Activated naive CD8-positive, alpha-beta T cell treated with anti-CD3 and anti-CD28 coated beads, Interleukin-2, amount 10 ng/mL, durations not matched to agents 7 days and 5 days (primary cell): ENCODE measurements at regions not wholly inside any gene's neighbourhood (a gene's known extent, or its start where the extent isn't known, plus 50 kb on each side); places are given as distances from the start of the nearest gene placed in this dataset.

Experiments used
- ATAC-seq: fragments of 150-1000 bp; cut with Tn5 transposase; one replicate; pipeline ENCODE4 v1.10.0; 2021; ENCODE audit warnings: low read depth, moderate library complexity
- POLR2A ChIA-PET: fragments of 350-600 bp; sonication (Branson Sonifier 250); formaldehyde crosslinking; loops from one replicate; lab custom pipeline; 2021; ENCODE audit warnings: antibody characterized with exemption; lab: Charles Lee
- DNase-seq: peaks from one replicate; pipeline ENCODE4 v3.0.0; 2021
- H3K27ac Mint-ChIP-seq: one replicate; pipeline ENCODE4 v1.8.0; 2022; ENCODE audit warnings: mild to moderate bottlenecking, mixed read lengths
- H3K27me3 Mint-ChIP-seq: one replicate; pipeline ENCODE4 v1.8.0; 2022; ENCODE audit warnings: mild to moderate bottlenecking, moderate library complexity, mixed read lengths
- H3K36me3 Mint-ChIP-seq: one replicate; pipeline ENCODE4 v1.8.0; 2021; ENCODE audit warnings: mild to moderate bottlenecking, mixed read lengths
- H3K4me1 Mint-ChIP-seq: one replicate; pipeline ENCODE4 v1.8.0; 2021; ENCODE audit warnings: mixed read lengths
- H3K4me3 Mint-ChIP-seq: one replicate; pipeline ENCODE4 v1.8.0; 2022; ENCODE audit warnings: mild to moderate bottlenecking, moderate library complexity, mixed read lengths
- H3K9me3 Mint-ChIP-seq: one replicate; pipeline ENCODE4 v1.8.0; 2021; ENCODE audit warnings: mixed read lengths

DNA sequence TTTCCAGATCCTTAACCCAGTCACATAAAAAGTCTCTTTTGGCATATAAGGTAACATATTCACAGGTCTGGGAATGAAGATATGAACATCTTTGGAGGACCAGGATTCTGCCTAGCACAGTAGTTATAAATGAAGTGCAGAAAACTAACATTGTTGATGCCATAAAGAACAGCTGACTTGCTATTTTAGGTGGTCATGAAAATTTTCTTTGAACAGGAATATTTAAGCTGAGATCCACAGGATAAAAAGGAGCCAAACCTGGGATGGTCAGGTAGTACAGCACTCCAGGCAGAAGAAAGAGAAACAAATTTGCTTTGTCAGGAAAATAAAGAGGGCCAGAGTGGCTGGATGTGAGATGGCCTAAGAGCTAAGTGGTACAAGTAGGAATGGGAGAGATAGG lies 80.0 kb downstream of the CENPW start:
- Mint-ChIP-seq H3K9me3 (peaks cover 2% of the 10 kb centered on the region), H3K4me1 (no peaks in the 10 kb centered on the region), H3K36me3 (no peaks in the 10 kb centered on the region), H3K27ac (no peak overlapping the region), H3K4me3 (no peak overlapping the region), H3K27me3 (no peaks in the 10 kb centered on the region)
- no peak for DNase-seq
- no peak for ATAC-seq
- POLR2A ChIA-PET: no interaction called here

DNA sequence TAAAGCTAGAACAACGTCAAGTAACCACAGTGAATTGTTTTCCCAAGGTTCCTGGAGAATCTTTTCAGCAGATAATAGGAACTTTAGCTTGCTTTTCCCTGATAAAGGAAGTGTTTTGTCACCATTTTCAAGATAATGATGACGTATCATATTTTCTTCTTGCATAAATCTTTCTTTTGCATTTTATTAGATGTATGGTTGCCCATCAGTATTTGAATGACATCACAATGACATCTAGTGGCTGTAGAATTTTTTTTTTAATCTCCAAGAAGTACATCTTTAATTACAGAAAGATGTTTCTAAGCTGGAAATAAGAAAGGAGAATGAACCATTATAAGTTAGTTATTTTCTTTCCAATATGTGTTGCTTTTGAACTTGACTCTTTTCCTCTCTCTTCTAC lies 83.0 kb downstream of the CENPW start:
- DNase-seq: no peak
- no peaks in the 10 kb centered on the region for H3K36me3 Mint-ChIP-seq
- H3K27ac Mint-ChIP-seq: no peak overlapping the region
- H3K27me3 Mint-ChIP-seq: no peaks in the 10 kb centered on the region
- POLR2A ChIA-PET: no interaction called here
- no peak overlapping the region for H3K4me3 Mint-ChIP-seq
- no peak for ATAC-seq
- H3K9me3 Mint-ChIP-seq: no peaks in the 10 kb centered on the region
- no peaks in the 10 kb centered on the region for H3K4me1 Mint-ChIP-seq

DNA sequence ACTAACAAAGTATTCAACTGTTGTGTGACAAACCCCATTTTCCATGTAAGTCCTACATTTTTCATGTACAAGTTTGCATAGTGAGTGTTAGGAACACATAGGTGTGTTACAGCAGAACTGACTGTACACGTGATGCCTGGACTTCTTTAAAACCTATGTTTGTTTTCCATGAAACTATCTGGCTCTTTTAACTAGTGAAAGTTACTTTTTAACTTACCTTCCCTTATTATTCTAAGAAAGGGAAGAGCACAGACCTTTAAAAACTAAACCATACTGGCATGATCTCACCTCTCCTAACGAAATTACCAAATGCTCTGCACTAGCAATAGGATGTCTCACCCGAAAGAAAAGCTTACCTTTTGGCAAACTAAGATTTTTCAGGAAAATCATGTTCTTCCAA lies 87.8 kb downstream of the CENPW start:
- ATAC-seq (no peak), DNase-seq (no peak)
- no peaks in the 10 kb centered on the region for H3K4me1 Mint-ChIP-seq
- POLR2A ChIA-PET: no interaction called here
- no peaks in the 10 kb centered on the region for H3K9me3 Mint-ChIP-seq
- no peaks in the 10 kb centered on the region for H3K36me3 Mint-ChIP-seq
- peaks cover 4% of the 10 kb centered on the region for H3K27me3 Mint-ChIP-seq
- no peak overlapping the region for H3K4me3 Mint-ChIP-seq
- H3K27ac Mint-ChIP-seq: no peak overlapping the region

DNA sequence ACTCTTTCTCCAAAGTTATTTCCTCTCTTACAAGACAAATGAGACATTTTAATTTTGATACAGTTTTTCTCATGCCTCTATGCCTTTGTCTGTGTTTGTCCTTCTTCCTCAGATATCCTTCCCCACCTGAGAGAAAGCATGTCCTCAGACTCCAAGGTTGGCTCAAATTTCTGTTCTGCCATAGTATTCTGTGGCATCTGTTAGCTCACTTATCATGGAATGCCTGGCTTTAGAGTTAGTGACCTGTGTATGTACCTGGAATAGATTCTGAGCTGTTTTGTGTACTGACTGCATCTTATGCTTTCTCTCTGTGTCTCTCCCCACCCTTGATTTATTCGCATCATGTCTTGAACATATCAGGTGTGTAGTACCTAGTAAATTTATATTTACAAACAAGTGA lies 90.0 kb downstream of the CENPW start:
- peaks cover 4% of the 10 kb centered on the region for H3K27me3 Mint-ChIP-seq
- POLR2A ChIA-PET: no interaction called here

DNA sequence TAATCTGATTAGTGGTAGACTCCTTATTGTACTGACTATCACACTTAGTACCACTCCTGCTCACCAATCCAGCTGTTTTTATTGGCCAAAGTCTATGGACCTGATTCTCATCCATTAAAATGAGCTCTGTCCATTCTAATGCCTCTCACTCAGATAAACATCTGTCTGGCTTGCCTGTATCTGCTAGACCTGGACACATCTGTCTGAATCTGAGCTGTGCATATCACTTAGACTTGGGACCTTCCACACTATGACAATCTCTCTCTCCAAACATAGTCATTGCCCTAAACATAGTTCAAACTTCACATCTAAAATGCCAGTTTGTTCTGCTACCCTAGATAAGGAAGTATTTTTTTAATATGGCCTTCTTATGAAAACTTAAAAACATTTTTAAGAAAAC lies 92.6 kb downstream of the CENPW start:
- no peaks in the 10 kb centered on the region for H3K9me3 Mint-ChIP-seq
- POLR2A ChIA-PET: no interaction called here
- no peaks in the 10 kb centered on the region for H3K36me3 Mint-ChIP-seq
- peaks cover 7% of the 10 kb centered on the region for H3K27me3 Mint-ChIP-seq
- H3K27ac Mint-ChIP-seq: no peak overlapping the region
- no peak overlapping the region for H3K4me3 Mint-ChIP-seq
- no peak for ATAC-seq
- H3K4me1 Mint-ChIP-seq: no peaks in the 10 kb centered on the region
- DNase-seq: no peak

More for the DNA sequence above, 90.0 kb downstream of the CENPW start:
- Mint-ChIP-seq H3K9me3 (no peaks in the 10 kb centered on the region), H3K4me1 (no peaks in the 10 kb centered on the region), H3K27ac (no peak overlapping the region), H3K36me3 (no peaks in the 10 kb centered on the region), H3K4me3 (no peak overlapping the region)
- no peak for DNase-seq
- ATAC-seq: no peak

DNA sequence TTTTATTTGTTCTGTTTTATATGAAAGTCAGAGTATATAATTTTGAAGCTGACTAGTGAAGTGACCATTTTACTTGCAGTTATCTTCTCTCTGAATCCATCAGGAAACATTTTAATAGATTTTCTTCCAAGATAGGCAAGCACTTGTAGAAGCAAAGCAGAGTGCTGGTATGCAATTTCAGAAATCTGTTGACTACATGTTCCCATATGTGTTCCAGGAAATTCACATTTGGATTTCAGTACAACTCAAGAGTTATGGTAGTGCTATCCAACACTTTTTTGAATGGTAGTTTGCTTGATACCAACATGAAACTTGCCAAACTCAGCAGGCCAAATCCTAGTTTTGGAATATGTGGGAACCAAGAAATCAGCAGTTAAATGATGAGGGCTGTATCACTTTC lies 94.0 kb downstream of the CENPW start:
- no peak for ATAC-seq
- H3K9me3 Mint-ChIP-seq: no peaks in the 10 kb centered on the region
- H3K36me3 Mint-ChIP-seq: no peaks in the 10 kb centered on the region
- POLR2A ChIA-PET: no interaction called here
- H3K27me3 Mint-ChIP-seq: peaks cover 7% of the 10 kb centered on the region
- H3K4me1 Mint-ChIP-seq: no peaks in the 10 kb centered on the region
- no peak for DNase-seq
- H3K27ac Mint-ChIP-seq: no peak overlapping the region
- H3K4me3 Mint-ChIP-seq: no peak overlapping the region

DNA sequence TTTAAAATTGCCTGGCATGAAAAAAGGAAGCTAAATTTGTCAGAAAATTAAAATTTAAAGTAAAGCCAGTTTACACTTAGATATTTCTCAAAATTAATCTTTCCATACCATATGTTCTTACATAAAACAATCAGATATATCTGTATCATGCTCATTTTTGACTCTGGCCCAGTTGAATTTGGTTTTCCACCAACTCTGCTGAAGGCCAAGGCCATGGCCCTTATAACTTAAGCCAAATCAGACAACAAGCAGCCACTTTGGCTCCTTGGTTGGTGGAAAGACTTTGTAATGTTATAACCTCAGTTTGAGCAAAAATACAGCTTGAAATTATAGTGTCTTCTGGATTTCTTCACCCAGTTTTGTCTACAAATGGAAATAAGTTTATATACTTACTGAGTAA lies 97.3 kb downstream of the CENPW start:
- no peaks in the 10 kb centered on the region for H3K4me1 Mint-ChIP-seq
- POLR2A ChIA-PET: no interaction called here
- ATAC-seq (no peak), DNase-seq (no peak)
- no peaks in the 10 kb centered on the region for H3K36me3 Mint-ChIP-seq
- no peak overlapping the region for H3K4me3 Mint-ChIP-seq
- peaks cover 3% of the 10 kb centered on the region for H3K27me3 Mint-ChIP-seq
- no peaks in the 10 kb centered on the region for H3K9me3 Mint-ChIP-seq
- no peak overlapping the region for H3K27ac Mint-ChIP-seq

DNA sequence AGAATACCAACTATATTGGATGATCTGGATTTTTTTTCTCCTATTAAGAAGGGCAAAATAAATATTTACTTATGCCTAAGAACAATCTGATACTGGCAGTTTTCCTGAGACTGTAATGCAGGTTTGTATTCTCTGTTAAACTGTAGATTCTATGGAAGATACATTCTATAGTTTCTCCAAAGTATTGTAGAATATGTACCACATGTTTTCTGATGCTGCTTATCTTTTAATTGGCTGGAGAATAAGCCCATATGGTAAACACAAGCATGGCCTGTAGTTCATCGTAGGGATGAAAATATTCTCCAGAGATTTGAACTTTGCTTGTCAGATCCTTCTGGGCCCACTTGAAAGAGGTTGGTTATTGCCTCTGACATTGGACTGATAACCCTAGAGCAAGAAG lies 99.1 kb downstream of the CENPW start:
- POLR2A ChIA-PET: no interaction called here
- H3K27me3 Mint-ChIP-seq: peaks cover 3% of the 10 kb centered on the region

DNA sequence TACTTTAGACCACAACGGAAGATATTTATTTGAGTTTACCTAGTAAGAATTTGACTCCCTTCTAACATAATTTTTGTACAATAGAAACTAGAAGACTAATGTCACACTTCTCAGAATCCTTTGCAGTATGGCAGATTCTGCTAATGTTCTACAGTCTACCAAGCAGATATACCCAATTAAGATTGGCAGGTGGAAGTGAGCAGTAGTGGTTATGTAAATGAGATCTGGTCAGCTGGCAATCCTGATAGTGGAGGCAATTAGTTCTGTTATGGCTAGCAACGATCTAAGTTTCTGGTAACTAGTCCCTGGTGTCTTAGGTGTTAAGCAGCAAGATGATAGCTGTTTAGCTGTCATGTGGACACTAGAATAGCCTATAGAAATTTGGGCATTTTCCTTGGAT lies 101.0 kb downstream of the CENPW start:
- H3K4me3 Mint-ChIP-seq: no peak overlapping the region
- H3K36me3 Mint-ChIP-seq: no peaks in the 10 kb centered on the region
- no peaks in the 10 kb centered on the region for H3K4me1 Mint-ChIP-seq
- no peaks in the 10 kb centered on the region for H3K9me3 Mint-ChIP-seq
- ATAC-seq: no peak
- no peak for DNase-seq
- H3K27me3 Mint-ChIP-seq: no peaks in the 10 kb centered on the region
- H3K27ac Mint-ChIP-seq: no peak overlapping the region
- POLR2A ChIA-PET: no interaction called here

More for the DNA sequence above, 99.1 kb downstream of the CENPW start:
- DNase-seq (no peak), ATAC-seq (no peak)
- no peaks in the 10 kb centered on the region for H3K4me1 Mint-ChIP-seq
- no peaks in the 10 kb centered on the region for H3K9me3 Mint-ChIP-seq
- no peak overlapping the region for H3K4me3 Mint-ChIP-seq
- H3K27ac Mint-ChIP-seq: no peak overlapping the region
- H3K36me3 Mint-ChIP-seq: no peaks in the 10 kb centered on the region

DNA sequence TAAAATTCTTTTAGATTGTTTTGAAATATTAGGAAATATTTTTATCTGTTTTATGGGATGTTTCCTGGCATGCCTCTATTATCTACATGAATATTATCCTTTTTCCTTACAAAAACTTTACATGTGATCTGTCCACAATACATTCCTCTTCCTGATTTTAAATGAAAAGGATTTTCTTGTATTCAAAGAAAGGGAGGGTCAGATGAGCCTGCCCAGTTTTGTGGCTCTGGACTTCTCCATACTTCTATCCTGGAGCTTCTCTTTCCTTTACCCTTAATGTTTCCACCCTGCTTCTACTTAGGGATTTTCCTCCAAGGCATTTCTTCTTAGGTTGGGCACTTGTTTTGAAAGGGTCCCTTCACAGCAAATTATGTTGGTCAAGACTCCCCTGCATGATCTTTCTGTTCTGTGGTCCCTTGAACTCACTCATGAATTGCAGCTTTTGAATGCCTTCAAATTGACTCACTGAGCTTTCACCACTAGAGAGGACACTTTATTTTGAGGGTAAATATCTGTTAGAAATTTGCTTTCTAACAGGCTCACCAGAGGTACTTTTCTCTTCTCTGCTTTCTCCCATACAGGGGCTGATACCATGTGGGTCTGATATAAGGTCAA lies 104.9 kb downstream of the CENPW start:
- POLR2A ChIA-PET: no interaction called here
- no peaks in the 10 kb centered on the region for H3K9me3 Mint-ChIP-seq
- H3K36me3 Mint-ChIP-seq: no peaks in the 10 kb centered on the region
- DNase-seq (no peak), ATAC-seq (no peak)
- H3K27ac Mint-ChIP-seq: no peak overlapping the region
- H3K27me3 Mint-ChIP-seq: no peaks in the 10 kb centered on the region
- H3K4me3 Mint-ChIP-seq: no peak overlapping the region
- no peaks in the 10 kb centered on the region for H3K4me1 Mint-ChIP-seq

DNA sequence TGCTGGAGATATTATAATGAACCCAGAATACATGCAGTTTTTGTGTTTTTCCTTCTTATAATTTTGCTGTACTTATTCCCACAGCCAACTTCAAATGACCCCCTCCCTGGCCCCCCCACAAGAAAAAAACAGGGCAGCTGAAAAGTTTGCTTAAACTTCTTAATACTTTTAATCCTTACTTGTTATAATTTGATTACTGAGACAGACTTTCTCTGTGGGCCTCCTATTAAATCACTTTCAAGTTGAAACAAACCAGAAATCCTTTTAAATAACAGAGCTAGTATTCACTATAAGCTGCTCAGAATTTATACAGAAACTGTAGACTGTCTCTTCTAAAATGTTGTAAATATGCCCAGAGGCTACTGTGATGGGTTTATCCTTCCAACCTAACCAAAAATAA lies 106.3 kb downstream of the CENPW start:
- Mint-ChIP-seq H3K9me3 (no peaks in the 10 kb centered on the region), H3K4me3 (no peak overlapping the region), H3K4me1 (no peaks in the 10 kb centered on the region), H3K27ac (no peak overlapping the region), H3K27me3 (no peaks in the 10 kb centered on the region), H3K36me3 (no peaks in the 10 kb centered on the region)
- POLR2A ChIA-PET: no interaction called here
- no peak for DNase-seq
- no peak for ATAC-seq

DNA sequence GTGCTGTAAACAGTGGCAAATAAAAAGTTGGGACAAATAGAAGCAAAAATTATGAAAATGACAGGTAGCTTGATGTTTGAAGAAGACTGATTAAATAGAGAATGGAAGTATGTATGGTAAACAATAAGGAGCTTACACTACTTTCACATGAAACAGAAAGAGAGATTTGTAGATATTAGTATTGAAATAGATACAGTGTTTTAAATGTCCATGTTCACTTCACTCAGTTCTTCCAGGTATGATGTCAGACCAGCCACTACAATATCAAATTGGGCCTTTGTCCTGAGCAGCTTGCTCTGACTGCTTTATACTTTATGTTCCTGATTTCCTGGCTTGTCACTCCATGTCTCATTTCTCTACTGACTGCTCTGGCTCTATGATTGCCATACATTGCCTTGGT lies 107.5 kb downstream of the CENPW start:
- no peak for DNase-seq

DNA sequence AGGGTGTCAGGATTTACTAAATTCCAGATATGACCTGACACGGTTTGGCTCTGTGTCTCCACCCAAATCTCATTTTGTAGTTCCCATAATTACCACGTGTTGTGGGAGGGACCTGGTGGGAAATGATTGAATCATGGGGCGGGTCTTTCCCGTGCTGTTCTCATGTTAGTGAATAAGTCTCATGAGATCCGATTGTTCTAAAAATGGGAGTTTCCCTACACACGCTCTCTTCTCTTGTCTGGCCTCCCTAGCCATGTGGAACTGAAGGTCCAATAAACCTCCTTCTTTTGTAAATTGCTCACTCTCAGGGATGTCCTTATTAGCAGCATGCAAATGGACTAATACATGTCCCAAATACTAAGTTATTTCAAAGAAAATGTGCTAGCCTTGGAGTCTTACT lies 121.1 kb downstream of the CENPW start:
- POLR2A ChIA-PET: no interaction called here
- no peaks in the 10 kb centered on the region for H3K4me1 Mint-ChIP-seq
- H3K9me3 Mint-ChIP-seq: no peaks in the 10 kb centered on the region
- H3K36me3 Mint-ChIP-seq: no peaks in the 10 kb centered on the region
- H3K27ac Mint-ChIP-seq: no peak overlapping the region
- no peak for DNase-seq
- no peaks in the 10 kb centered on the region for H3K27me3 Mint-ChIP-seq
- no peak overlapping the region for H3K4me3 Mint-ChIP-seq
- ATAC-seq: no peak

More for the DNA sequence above, 107.5 kb downstream of the CENPW start:
- H3K4me1 Mint-ChIP-seq: no peaks in the 10 kb centered on the region
- no peak overlapping the region for H3K4me3 Mint-ChIP-seq
- no peak overlapping the region for H3K27ac Mint-ChIP-seq
- POLR2A ChIA-PET: no interaction called here
- H3K27me3 Mint-ChIP-seq: no peaks in the 10 kb centered on the region
- H3K9me3 Mint-ChIP-seq: no peaks in the 10 kb centered on the region
- no peak for ATAC-seq
- no peaks in the 10 kb centered on the region for H3K36me3 Mint-ChIP-seq

DNA sequence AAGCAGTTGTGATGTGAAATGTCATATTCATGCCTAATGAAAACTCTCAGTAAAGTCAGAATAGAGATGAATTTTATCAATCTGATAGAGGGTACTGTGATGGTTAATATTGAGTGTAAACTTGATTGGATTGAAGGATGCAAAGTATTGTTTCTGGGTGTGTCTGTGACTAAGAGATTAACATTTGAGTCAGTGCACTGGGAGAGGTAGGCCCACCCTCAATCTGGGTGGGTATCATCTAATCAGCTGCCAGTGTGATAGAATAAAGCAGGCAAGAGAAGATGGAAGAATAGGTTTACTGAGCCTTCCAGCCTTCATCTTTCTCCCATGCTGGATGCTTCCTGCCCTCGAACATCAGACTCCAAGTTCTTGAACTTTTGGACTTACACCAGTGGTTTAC lies 124.3 kb downstream of the CENPW start:
- ATAC-seq: no peak
- no peaks in the 10 kb centered on the region for H3K36me3 Mint-ChIP-seq

DNA sequence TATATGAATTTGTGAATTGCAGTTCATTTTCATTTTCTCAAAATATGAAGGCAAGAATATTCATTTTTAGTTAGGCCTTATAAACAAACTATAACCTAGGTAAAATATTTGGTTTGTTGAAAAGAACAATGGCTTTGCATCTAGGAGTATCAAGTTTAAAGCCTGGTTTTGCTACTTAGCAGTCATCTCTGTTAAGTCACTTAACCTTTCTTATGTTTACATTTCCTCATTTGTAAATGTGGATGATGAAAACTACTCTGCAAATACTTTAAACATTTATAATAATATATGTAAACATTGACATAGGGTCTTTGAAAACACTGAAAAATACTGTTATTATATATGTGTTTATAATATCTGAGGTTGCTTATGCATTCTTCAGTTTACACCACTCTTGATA lies 135.5 kb downstream of the CENPW start:
- H3K27me3 Mint-ChIP-seq: no peaks in the 10 kb centered on the region
- DNase-seq (no peak), ATAC-seq (no peak)
- no peaks in the 10 kb centered on the region for H3K36me3 Mint-ChIP-seq
- H3K27ac Mint-ChIP-seq: no peak overlapping the region
- no peak overlapping the region for H3K4me3 Mint-ChIP-seq
- no peaks in the 10 kb centered on the region for H3K9me3 Mint-ChIP-seq
- POLR2A ChIA-PET: no interaction called here
- H3K4me1 Mint-ChIP-seq: no peaks in the 10 kb centered on the region

More for the DNA sequence above, 124.3 kb downstream of the CENPW start:
- H3K4me3 Mint-ChIP-seq: no peak overlapping the region
- no peaks in the 10 kb centered on the region for H3K27me3 Mint-ChIP-seq
- H3K27ac Mint-ChIP-seq: no peak overlapping the region
- POLR2A ChIA-PET: no interaction called here
- no peak for DNase-seq
- H3K4me1 Mint-ChIP-seq: no peaks in the 10 kb centered on the region
- peaks cover 1% of the 10 kb centered on the region for H3K9me3 Mint-ChIP-seq
